ENCODE measurements at regions not wholly inside any gene's neighbourhood (a gene's known extent, or its start where the extent isn't known, plus 50 kb on each side); places are given as distances from the start of the nearest gene placed in this dataset.
"Not testable (repeated sequence)": the region's sequence is repeated elsewhere in the genome, so short reads cannot be mapped to it uniquely, and the experiment has no call there.

GRCh38 chrX:125651426-125651825, 331.8 kb downstream of the TEX13C start:
- no peak for DNase-seq
- no peak for FAIRE-seq
- no peaks in the 10 kb centered on the region for H3K36me3 ChIP-seq (ENCODE audit: control insufficient read depth in 3 of 3, insufficient read depth in 2 of 3, low read depth in 1 of 3, low read length in 3 of 3)
- H3K9me3 ChIP-seq (ENCODE audit: control insufficient read depth in 2 of 2, insufficient read depth in 1 of 2, low read depth in 1 of 2, low read length in 1 of 2): peaks cover 0 to 3% of the 10 kb centered on the region in 2 donors
- 32 to 47% (median 41%) methylated on average over 1 of the region's 1 CpG for WGBS, 3 donors
- no peaks in the 10 kb centered on the region for H3K4me1 ChIP-seq (ENCODE audit: control insufficient read depth in 3 of 3, insufficient read depth in 2 of 3, low read depth in 1 of 3, low read length in 2 of 3)
- no peak overlapping the region for H3K4me3 ChIP-seq (ENCODE audit: low read depth in 1 of 3, low read length in 3 of 3)
- H3K27me3 ChIP-seq (ENCODE audit: control insufficient read depth in 3 of 3, insufficient read depth in 3 of 3, low read length in 3 of 3): no peaks in the 10 kb centered on the region
- H3K27ac ChIP-seq (ENCODE audit: low read depth in 1 of 3, low read length in 2 of 3): no peak overlapping the region

GRCh38 chrX:125654501-125654900, 334.8 kb downstream of the TEX13C start:
- H3K27me3 ChIP-seq (ENCODE audit: control insufficient read depth in 3 of 3, insufficient read depth in 3 of 3, low read length in 3 of 3): no peaks in the 10 kb centered on the region
- no peaks in the 10 kb centered on the region for H3K4me1 ChIP-seq (ENCODE audit: control insufficient read depth in 3 of 3, insufficient read depth in 2 of 3, low read depth in 1 of 3, low read length in 2 of 3)
- peaks cover 0 to 3% of the 10 kb centered on the region in 2 donors for H3K9me3 ChIP-seq (ENCODE audit: control insufficient read depth in 2 of 2, insufficient read depth in 1 of 2, low read depth in 1 of 2, low read length in 1 of 2)
- whole genome bisulfite sequencing, 3 donors: 56 to 83% (median 67%) methylated on average over 2 of the region's 2 CpGs
- DNase-seq (no peak), FAIRE-seq (no peak)
- H3K36me3 ChIP-seq (ENCODE audit: control insufficient read depth in 3 of 3, insufficient read depth in 2 of 3, low read depth in 1 of 3, low read length in 3 of 3): no peaks in the 10 kb centered on the region
- H3K27ac ChIP-seq (ENCODE audit: low read depth in 1 of 3, low read length in 2 of 3): no peak overlapping the region
- H3K4me3 ChIP-seq (ENCODE audit: low read depth in 1 of 3, low read length in 3 of 3): no peak overlapping the region

DNA sequence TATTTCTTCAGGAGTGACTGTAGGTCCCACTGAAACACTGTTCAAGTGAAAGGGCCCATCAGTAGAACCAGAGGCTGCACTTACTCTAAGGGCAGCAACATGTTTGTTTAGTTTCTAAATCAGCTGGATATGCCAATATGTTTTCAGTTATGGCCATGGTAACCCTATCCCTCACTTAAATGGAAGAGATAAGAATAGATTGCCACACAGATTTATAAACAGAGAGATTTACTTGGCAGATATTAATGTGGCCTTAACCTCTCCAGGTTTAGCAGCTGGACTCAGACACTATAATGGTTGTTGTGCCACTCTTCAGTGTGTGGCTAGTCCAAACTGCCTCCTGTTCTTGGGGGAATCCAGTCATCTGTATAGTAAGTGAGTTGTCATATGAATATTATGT, 354.1 kb downstream of the TEX13C start:
- H3K36me3 ChIP-seq (ENCODE audit: control insufficient read depth in 3 of 3, insufficient read depth in 2 of 3, low read depth in 1 of 3, low read length in 3 of 3): no peaks in the 10 kb centered on the region
- DNase-seq: no peak
- no peaks in the 10 kb centered on the region for H3K4me1 ChIP-seq (ENCODE audit: control insufficient read depth in 3 of 3, insufficient read depth in 2 of 3, low read depth in 1 of 3, low read length in 2 of 3)
- peaks cover 0 to 6% of the 10 kb centered on the region in 2 donors for H3K9me3 ChIP-seq (ENCODE audit: control insufficient read depth in 2 of 2, insufficient read depth in 1 of 2, low read depth in 1 of 2, low read length in 1 of 2)
- FAIRE-seq: no peak
- H3K27ac ChIP-seq (ENCODE audit: low read depth in 1 of 3, low read length in 2 of 3): no peak overlapping the region
- no peak overlapping the region for H3K4me3 ChIP-seq (ENCODE audit: low read depth in 1 of 3, low read length in 3 of 3)
- H3K27me3 ChIP-seq (ENCODE audit: control insufficient read depth in 3 of 3, insufficient read depth in 3 of 3, low read length in 3 of 3): no peaks in the 10 kb centered on the region

GRCh38 chrX:125678258-125678657, 358.6 kb downstream of the TEX13C start:
- H3K4me3 ChIP-seq (ENCODE audit: low read depth in 1 of 3, low read length in 3 of 3): no peak overlapping the region
- WGBS, 3 donors: 32 to 58% (median 39%) methylated on average over 3 of the region's 3 CpGs
- H3K9me3 ChIP-seq (ENCODE audit: control insufficient read depth in 2 of 2, insufficient read depth in 1 of 2, low read depth in 1 of 2, low read length in 1 of 2): peaks cover 0 to 6% of the 10 kb centered on the region in 2 donors
- DNase-seq: no peak
- H3K36me3 ChIP-seq (ENCODE audit: control insufficient read depth in 3 of 3, insufficient read depth in 2 of 3, low read depth in 1 of 3, low read length in 3 of 3): no peaks in the 10 kb centered on the region
- no peak for FAIRE-seq
- no peaks in the 10 kb centered on the region for H3K4me1 ChIP-seq (ENCODE audit: control insufficient read depth in 3 of 3, insufficient read depth in 2 of 3, low read depth in 1 of 3, low read length in 2 of 3)
- no peaks in the 10 kb centered on the region for H3K27me3 ChIP-seq (ENCODE audit: control insufficient read depth in 3 of 3, insufficient read depth in 3 of 3, low read length in 3 of 3)
- H3K27ac ChIP-seq (ENCODE audit: low read depth in 1 of 3, low read length in 2 of 3): no peak overlapping the region

GRCh38 chrX:125680366-125680765, 360.7 kb downstream of the TEX13C start:
- no peak overlapping the region for H3K27ac ChIP-seq (ENCODE audit: low read depth in 1 of 3, low read length in 2 of 3)
- no peaks in the 10 kb centered on the region for H3K36me3 ChIP-seq (ENCODE audit: control insufficient read depth in 3 of 3, insufficient read depth in 2 of 3, low read depth in 1 of 3, low read length in 3 of 3)
- FAIRE-seq: no peak
- H3K9me3 ChIP-seq (ENCODE audit: control insufficient read depth in 2 of 2, insufficient read depth in 1 of 2, low read depth in 1 of 2, low read length in 1 of 2): peaks cover 0 to 3% of the 10 kb centered on the region in 2 donors
- no peak overlapping the region for H3K4me3 ChIP-seq (ENCODE audit: low read depth in 1 of 3, low read length in 3 of 3)
- DNase-seq: no peak
- H3K27me3 ChIP-seq (ENCODE audit: control insufficient read depth in 3 of 3, insufficient read depth in 3 of 3, low read length in 3 of 3): no peaks in the 10 kb centered on the region
- no peaks in the 10 kb centered on the region for H3K4me1 ChIP-seq (ENCODE audit: control insufficient read depth in 3 of 3, insufficient read depth in 2 of 3, low read depth in 1 of 3, low read length in 2 of 3)

- Histone ChIP-seq H3K4me3 (ENCODE audit: low read depth in 1 of 3, low read length in 3 of 3) (no peak overlapping the region), H3K36me3 (ENCODE audit: control insufficient read depth in 3 of 3, insufficient read depth in 2 of 3, low read depth in 1 of 3, low read length in 3 of 3) (no peaks in the 10 kb centered on the region), H3K27ac (ENCODE audit: low read depth in 1 of 3, low read length in 2 of 3) (no peak overlapping the region), H3K27me3 (ENCODE audit: control insufficient read depth in 3 of 3, insufficient read depth in 3 of 3, low read length in 3 of 3) (no peaks in the 10 kb centered on the region), H3K4me1 (ENCODE audit: control insufficient read depth in 3 of 3, insufficient read depth in 2 of 3, low read depth in 1 of 3, low read length in 2 of 3) (no peaks in the 10 kb centered on the region), H3K9me3 (ENCODE audit: control insufficient read depth in 2 of 2, insufficient read depth in 1 of 2, low read depth in 1 of 2, low read length in 1 of 2) (peaks cover 0 to 3% of the 10 kb centered on the region in 2 donors)
- FAIRE-seq (no peak), DNase-seq (no peak)
- WGBS, 3 donors: 85 to 90% (median 89%) methylated on average over 2 of the region's 2 CpGs
These were observed 361.4 kb downstream of the TEX13C start for GRCh38 chrX:125681058-125681457.

GRCh38 chrX:125681507-125681906, 361.8 kb downstream of the TEX13C start:
- H3K9me3 ChIP-seq (ENCODE audit: control insufficient read depth in 2 of 2, insufficient read depth in 1 of 2, low read depth in 1 of 2, low read length in 1 of 2): peaks cover 0 to 3% of the 10 kb centered on the region in 2 donors
- no peaks in the 10 kb centered on the region for H3K36me3 ChIP-seq (ENCODE audit: control insufficient read depth in 3 of 3, insufficient read depth in 2 of 3, low read depth in 1 of 3, low read length in 3 of 3)
- no peak for FAIRE-seq
- no peaks in the 10 kb centered on the region for H3K4me1 ChIP-seq (ENCODE audit: control insufficient read depth in 3 of 3, insufficient read depth in 2 of 3, low read depth in 1 of 3, low read length in 2 of 3)
- H3K4me3 ChIP-seq (ENCODE audit: low read depth in 1 of 3, low read length in 3 of 3): no peak overlapping the region
- H3K27ac ChIP-seq (ENCODE audit: low read depth in 1 of 3, low read length in 2 of 3): no peak overlapping the region
- H3K27me3 ChIP-seq (ENCODE audit: control insufficient read depth in 3 of 3, insufficient read depth in 3 of 3, low read length in 3 of 3): no peaks in the 10 kb centered on the region
- no peak for DNase-seq

GRCh38 chrX:125690522-125690921, 370.9 kb downstream of the TEX13C start:
- H3K4me1 ChIP-seq (ENCODE audit: control insufficient read depth in 3 of 3, insufficient read depth in 2 of 3, low read depth in 1 of 3, low read length in 2 of 3); FAIRE-seq; H3K4me3 ChIP-seq (ENCODE audit: low read depth in 1 of 3, low read length in 3 of 3); H3K27me3 ChIP-seq (ENCODE audit: control insufficient read depth in 3 of 3, insufficient read depth in 3 of 3, low read length in 3 of 3); DNase-seq; H3K27ac ChIP-seq (ENCODE audit: low read depth in 1 of 3, low read length in 2 of 3); H3K36me3 ChIP-seq (ENCODE audit: control insufficient read depth in 3 of 3, insufficient read depth in 2 of 3, low read depth in 1 of 3, low read length in 3 of 3); H3K9me3 ChIP-seq (ENCODE audit: control insufficient read depth in 2 of 2, insufficient read depth in 1 of 2, low read depth in 1 of 2, low read length in 1 of 2): not testable (repeated sequence)
- WGBS, 3 donors: 89 to 96% (median 93%) methylated on average over 11 to 33 of the region's 33 CpGs

DNA sequence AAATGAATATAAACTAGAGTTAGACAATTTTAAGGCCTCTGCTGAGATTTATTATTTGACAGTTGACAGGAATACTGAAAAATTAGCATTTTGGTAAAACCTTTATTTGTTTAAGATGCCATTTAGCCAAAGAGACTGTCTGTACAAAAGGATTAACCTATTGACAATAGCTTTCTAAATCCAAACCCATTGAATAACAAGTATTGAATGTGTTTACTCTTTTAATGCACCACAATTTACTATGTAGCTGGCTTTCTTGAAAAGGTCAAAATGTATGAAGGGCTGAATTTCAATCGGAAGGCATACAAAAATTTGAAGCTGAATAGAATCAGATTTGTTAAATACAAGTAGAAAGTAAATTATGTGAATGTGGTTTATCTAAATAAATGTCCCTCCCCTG, 374.5 kb downstream of the TEX13C start:
- FAIRE-seq: no peak
- Histone ChIP-seq H3K4me1 (ENCODE audit: control insufficient read depth in 3 of 3, insufficient read depth in 2 of 3, low read depth in 1 of 3, low read length in 2 of 3) (no peaks in the 10 kb centered on the region), H3K9me3 (ENCODE audit: control insufficient read depth in 2 of 2, insufficient read depth in 1 of 2, low read depth in 1 of 2, low read length in 1 of 2) (no peaks in the 10 kb centered on the region), H3K27me3 (ENCODE audit: control insufficient read depth in 3 of 3, insufficient read depth in 3 of 3, low read length in 3 of 3) (no peaks in the 10 kb centered on the region), H3K27ac (ENCODE audit: low read depth in 1 of 3, low read length in 2 of 3) (no peak overlapping the region), H3K36me3 (ENCODE audit: control insufficient read depth in 3 of 3, insufficient read depth in 2 of 3, low read depth in 1 of 3, low read length in 3 of 3) (no peaks in the 10 kb centered on the region), H3K4me3 (ENCODE audit: low read depth in 1 of 3, low read length in 3 of 3) (no peak overlapping the region)
- WGBS, 3 donors: 39 to 71% (median 55%) methylated on average over 1 of the region's 1 CpG
- DNase-seq: no peak
